Naive thymus-derived CD4-positive, alpha-beta T cell (primary cell): ENCODE measurements at regions not wholly inside any gene's neighbourhood (a gene's known extent, or its start where the extent isn't known, plus 50 kb on each side); places are given as distances from the start of the nearest gene placed in this dataset.

ENCODE experiments used
- ATAC-seq: fragments of 150-1000 bp; cut with Tn5 transposase; 2 replicates; pipeline ENCODE4 v1.10.0; 2021; ENCODE audit warnings: mild to moderate bottlenecking, moderate library complexity
- CTCF ChIA-PET: fragments of 350-600 bp; sonication (Branson Sonifier 250); formaldehyde crosslinking; loops from one replicate; lab custom pipeline; 2021; ENCODE audit warnings: antibody characterized with exemption; lab: Charles Lee
- POLR2A ChIA-PET: fragments of 350-600 bp; sonication (Branson Sonifier 250); formaldehyde crosslinking; loops from one replicate; lab custom pipeline; 2021; ENCODE audit warnings: antibody characterized with exemption, inconsistent platforms; lab: Charles Lee
- DNase-seq, 9 donors: peaks; one replicate each; pipeline versions ENCODE4 v3.0.0 to v3.0.0-alpha.2; 2020 to 2022; ENCODE audit warnings: mixed read lengths in 1 of 9
- H3K27ac ChIP-seq: one replicate; pipeline ENCODE4 v1.7.0; 2013; ENCODE audit warnings: mild to moderate bottlenecking, low read depth, low read length, moderate library complexity
- H3K27me3 ChIP-seq, 2 donors: one replicate each; pipeline ENCODE4 v1.7.0; 2013; ENCODE audit warnings: low read length in 2 of 2, mild to moderate bottlenecking in 2 of 2, moderate library complexity in 2 of 2; ENCODE audit not compliant: control insufficient read depth in 2 of 2, insufficient read depth in 2 of 2
- H3K36me3 ChIP-seq, 3 experiments: 1 replicate in 2 of 3; 2 replicates in 1 of 3; pipeline ENCODE4 v1.7.0; 2013; ENCODE audit warnings: low read length in 3 of 3, mild to moderate bottlenecking in 3 of 3, moderate library complexity in 1 of 3; ENCODE audit not compliant: insufficient read depth in 3 of 3, control insufficient read depth in 2 of 3
- H3K4me1 ChIP-seq, 2 donors: one replicate each; pipeline ENCODE4 v1.7.0; 2013; ENCODE audit warnings: low read length in 2 of 2, mild to moderate bottlenecking in 2 of 2, moderate library complexity in 1 of 2; ENCODE audit not compliant: control insufficient read depth in 2 of 2, insufficient read depth in 2 of 2
- H3K4me3 ChIP-seq: 2 replicates; pipeline ENCODE4 v1.7.0; 2013; ENCODE audit warnings: mild to moderate bottlenecking, low read length
- H3K9me3 ChIP-seq, 3 experiments: 1 replicate in 2 of 3; 2 replicates in 1 of 3; pipeline ENCODE4 v1.7.0; 2013; ENCODE audit warnings: low read length in 3 of 3; ENCODE audit not compliant: control insufficient read depth in 2 of 3
- H3K27ac Mint-ChIP-seq, 9 donors: one replicate each; pipeline ENCODE4 v1.8.0; 2020 to 2022; ENCODE audit warnings: mixed read lengths in 9 of 9, mild to moderate bottlenecking in 8 of 9, moderate library complexity in 5 of 9, inconsistent platforms in 2 of 9
- H3K27me3 Mint-ChIP-seq, 5 donors: one replicate each; pipeline ENCODE4 v1.8.0; 2021 to 2022; ENCODE audit warnings: mixed read lengths in 5 of 5, mild to moderate bottlenecking in 1 of 5
- H3K36me3 Mint-ChIP-seq, 5 donors: one replicate each; pipeline ENCODE4 v1.8.0; 2020 to 2022; ENCODE audit warnings: mixed read lengths in 5 of 5, mild to moderate bottlenecking in 3 of 5, inconsistent platforms in 1 of 5
- H3K4me1 Mint-ChIP-seq, 7 donors: one replicate each; pipeline ENCODE4 v1.8.0; 2020 to 2022; ENCODE audit warnings: mixed read lengths in 7 of 7, mild to moderate bottlenecking in 3 of 7, inconsistent platforms in 1 of 7
- H3K4me3 Mint-ChIP-seq, 10 donors: one replicate each; pipeline ENCODE4 v1.8.0; 2020 to 2022; ENCODE audit warnings: mild to moderate bottlenecking in 10 of 10, mixed read lengths in 10 of 10, moderate library complexity in 6 of 10, inconsistent platforms in 2 of 10
- H3K9me3 Mint-ChIP-seq, 11 donors: one replicate each; pipeline ENCODE4 v1.8.0; 2020 to 2022; ENCODE audit warnings: mixed read lengths in 11 of 11, mild to moderate bottlenecking in 4 of 11, inconsistent platforms in 1 of 11, moderate library complexity in 1 of 11
- intact Hi-C, 2 donors: fragments of 100-400 bp; cut with micrococcal nuclease; formaldehyde crosslinking; loops; one replicate each; pipeline ENCODE4 v1.15.1; 2023

- Mint-ChIP-seq H3K9me3 (peaks cover 0 to 3% (median 0%) of the 10 kb centered on the region in 11 donors), H3K4me1 (no peaks in the 10 kb centered on the region)
- POLR2A ChIA-PET = no interaction called here
These were observed 78.4 kb upstream of the PPM1H start for GRCh38 chr12:63013302-63013701.

GRCh38 chr12:63010698-63011097, 75.7 kb upstream of the PPM1H start:
- Histone ChIP-seq H3K27me3 (no peaks in the 10 kb centered on the region), H3K27ac (no peak overlapping the region), H3K4me3 (no peak overlapping the region), H3K9me3 (no peaks in the 10 kb centered on the region), H3K4me1 (no peaks in the 10 kb centered on the region), H3K36me3 (no peaks in the 10 kb centered on the region)
- H3K36me3 Mint-ChIP-seq = no peaks in the 10 kb centered on the region
- ChIA-PET CTCF (no interaction called here), POLR2A (no interaction called here)
- no peak overlapping the region for H3K4me3 Mint-ChIP-seq
- H3K27me3 Mint-ChIP-seq = peaks cover 0 to 12% (median 0%) of the 10 kb centered on the region in 5 donors
- intact Hi-C loops = no loop called here
- H3K4me1 Mint-ChIP-seq = no peaks in the 10 kb centered on the region
- DNase-seq (no peak), ATAC-seq (no peak)
- peaks cover 0 to 3% (median 0%) of the 10 kb centered on the region in 11 donors for H3K9me3 Mint-ChIP-seq
- no peak overlapping the region for H3K27ac Mint-ChIP-seq

More at GRCh38 chr12:63013302-63013701, 78.4 kb upstream of the PPM1H start:
- Mint-ChIP-seq H3K27ac (no peak overlapping the region), H3K27me3 (peaks cover 0 to 16% (median 0%) of the 10 kb centered on the region in 5 donors), H3K4me3 (no peak overlapping the region), H3K36me3 (no peaks in the 10 kb centered on the region)
- ATAC-seq (no peak), DNase-seq (no peak)
- intact Hi-C loops = no loop called here
- Histone ChIP-seq H3K4me1 (no peaks in the 10 kb centered on the region), H3K36me3 (no peaks in the 10 kb centered on the region), H3K9me3 (no peaks in the 10 kb centered on the region), H3K4me3 (no peak overlapping the region), H3K27me3 (no peaks in the 10 kb centered on the region), H3K27ac (no peak overlapping the region)
- CTCF ChIA-PET = no interaction called here

GRCh38 chr12:63008372-63008771, 73.4 kb upstream of the PPM1H start:
- H3K4me3 Mint-ChIP-seq = no peak overlapping the region
- DNase-seq (no peak), ATAC-seq (no peak)
- no peaks in the 10 kb centered on the region for H3K27me3 ChIP-seq
- peaks cover 0 to 3% (median 0%) of the 10 kb centered on the region in 11 donors for H3K9me3 Mint-ChIP-seq
- no peaks in the 10 kb centered on the region for H3K36me3 ChIP-seq
- H3K4me3 ChIP-seq = no peak overlapping the region
- H3K4me1 Mint-ChIP-seq = no peaks in the 10 kb centered on the region
- no peak overlapping the region for H3K27ac Mint-ChIP-seq
- intact Hi-C loops = no loop called here
- no peaks in the 10 kb centered on the region for H3K9me3 ChIP-seq
- ChIA-PET CTCF (no interaction called here), POLR2A (no interaction called here)
- H3K27ac ChIP-seq = no peak overlapping the region
- H3K27me3 Mint-ChIP-seq = peaks cover 0 to 12% (median 0%) of the 10 kb centered on the region in 5 donors
- no peaks in the 10 kb centered on the region for H3K36me3 Mint-ChIP-seq
- no peaks in the 10 kb centered on the region for H3K4me1 ChIP-seq

- Histone ChIP-seq H3K9me3 (no peaks in the 10 kb centered on the region), H3K36me3 (no peaks in the 10 kb centered on the region), H3K27ac (no peak overlapping the region), H3K4me3 (no peak overlapping the region), H3K27me3 (no peaks in the 10 kb centered on the region), H3K4me1 (no peaks in the 10 kb centered on the region)
- intact Hi-C loops = no loop called here
- Mint-ChIP-seq H3K4me3 (no peak overlapping the region), H3K9me3 (peaks cover 0 to 3% (median 0%) of the 10 kb centered on the region in 11 donors), H3K27me3 (peaks cover 0 to 12% (median 0%) of the 10 kb centered on the region in 5 donors), H3K27ac (no peak overlapping the region), H3K4me1 (no peaks in the 10 kb centered on the region), H3K36me3 (no peaks in the 10 kb centered on the region)
- ATAC-seq (no peak), DNase-seq (no peak)
- ChIA-PET POLR2A (no interaction called here), CTCF (no interaction called here)
These were observed 72.8 kb upstream of the PPM1H start for GRCh38 chr12:63007726-63008125.

GRCh38 chr12:63006536-63006935, 71.6 kb upstream of the PPM1H start:
- H3K4me1 Mint-ChIP-seq = no peaks in the 10 kb centered on the region
- H3K4me3 ChIP-seq = no peak overlapping the region
- H3K36me3 Mint-ChIP-seq = no peaks in the 10 kb centered on the region
- H3K4me3 Mint-ChIP-seq = no peak overlapping the region
- no peaks in the 10 kb centered on the region for H3K4me1 ChIP-seq
- no peaks in the 10 kb centered on the region for H3K36me3 ChIP-seq
- no peak overlapping the region for H3K27ac Mint-ChIP-seq
- H3K27me3 ChIP-seq = no peaks in the 10 kb centered on the region
- no peaks in the 10 kb centered on the region for H3K9me3 ChIP-seq
- no peak overlapping the region for H3K27ac ChIP-seq
- CTCF ChIA-PET = no interaction called here
- POLR2A ChIA-PET = no interaction called here
- DNase-seq = no peak
- H3K9me3 Mint-ChIP-seq = peaks cover 0 to 5% (median 0%) of the 10 kb centered on the region in 11 donors
- intact Hi-C loops = no loop called here
- ATAC-seq = no peak
- H3K27me3 Mint-ChIP-seq = peaks cover 0 to 12% (median 0%) of the 10 kb centered on the region in 5 donors

GRCh38 chr12:63005382-63005781, 70.4 kb upstream of the PPM1H start:
- H3K27me3 Mint-ChIP-seq = peaks cover 0 to 6% (median 0%) of the 10 kb centered on the region in 5 donors
- H3K27ac Mint-ChIP-seq = no peak overlapping the region
- H3K36me3 ChIP-seq = no peaks in the 10 kb centered on the region
- intact Hi-C loops = no loop called here
- CTCF ChIA-PET = no interaction called here
- no peaks in the 10 kb centered on the region for H3K9me3 ChIP-seq
- H3K36me3 Mint-ChIP-seq = no peaks in the 10 kb centered on the region
- H3K4me3 Mint-ChIP-seq = no peak overlapping the region
- H3K4me3 ChIP-seq = no peak overlapping the region
- H3K4me1 Mint-ChIP-seq = no peaks in the 10 kb centered on the region
- H3K27me3 ChIP-seq = no peaks in the 10 kb centered on the region
- DNase-seq = no peak
- POLR2A ChIA-PET = no interaction called here
- H3K27ac ChIP-seq = no peak overlapping the region
- H3K4me1 ChIP-seq = no peaks in the 10 kb centered on the region
- no peak for ATAC-seq
- H3K9me3 Mint-ChIP-seq = peaks cover 0 to 5% (median 0%) of the 10 kb centered on the region in 11 donors

- no peak overlapping the region for H3K4me3 Mint-ChIP-seq
These were observed 68.4 kb upstream of the PPM1H start for GRCh38 chr12:63003223-63003819.

More at GRCh38 chr12:63003223-63003819, 68.4 kb upstream of the PPM1H start:
- peaks cover 0 to 15% (median 4%) of the 10 kb centered on the region in 5 donors for H3K27me3 Mint-ChIP-seq
- Histone ChIP-seq H3K4me3 (no peak overlapping the region), H3K36me3 (no peaks in the 10 kb centered on the region), H3K4me1 (no peaks in the 10 kb centered on the region), H3K27me3 (no peaks in the 10 kb centered on the region), H3K9me3 (no peaks in the 10 kb centered on the region), H3K27ac (no peak overlapping the region)
- no peak for ATAC-seq
- H3K9me3 Mint-ChIP-seq = peaks cover 0 to 9% (median 0%) of the 10 kb centered on the region in 11 donors
- H3K27ac Mint-ChIP-seq = no peak overlapping the region
- H3K36me3 Mint-ChIP-seq = no peaks in the 10 kb centered on the region
- DNase-seq = no peak
- POLR2A ChIA-PET = no interaction called here
- CTCF ChIA-PET = no interaction called here
- intact Hi-C loops = no loop called here
- H3K4me1 Mint-ChIP-seq = no peaks in the 10 kb centered on the region
